ENCODE measurements at regions not wholly inside any gene's neighbourhood (a gene's known extent, or its start where the extent isn't known, plus 50 kb on each side); places are given as distances from the start of the nearest gene placed in this dataset.

DNA sequence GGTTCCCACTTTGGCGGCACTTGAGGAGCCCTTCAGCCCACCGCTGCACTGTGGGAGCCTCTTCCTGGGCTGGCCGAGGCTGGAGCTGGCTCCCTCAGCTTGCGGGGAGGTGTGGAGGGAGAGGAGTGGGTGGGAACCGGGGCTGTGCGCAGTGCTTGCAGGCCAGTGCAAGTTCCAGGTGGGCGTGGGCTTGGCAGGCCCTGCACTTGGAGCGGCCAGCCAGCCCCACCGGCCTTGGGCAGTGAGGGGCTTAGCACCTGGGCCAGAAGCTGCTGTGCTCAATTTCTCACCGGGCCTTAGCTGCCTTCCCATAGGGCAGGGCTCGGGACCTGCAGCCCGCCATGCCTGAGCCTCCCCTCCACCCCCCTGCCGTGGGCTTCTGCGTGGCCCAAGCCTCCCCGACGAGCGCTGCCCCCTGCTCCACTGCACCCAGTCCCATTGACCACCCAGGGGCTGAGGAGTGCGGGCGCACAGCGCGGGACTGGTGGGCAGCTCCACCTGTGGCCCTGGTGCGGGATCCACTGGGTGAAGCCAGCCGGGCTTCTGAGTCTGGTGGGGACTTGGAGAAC, 474.3 kb downstream of the MID1IP1 start:
- TF ChIP-seq YBX1 (IDR thresholded peaks at IDR 0.05) (no peak), CXXC5 (CRISPR knock-in tag; IDR thresholded peaks at IDR 0.05) (no peak)
- TF ChIP-seq, protein P1, sequence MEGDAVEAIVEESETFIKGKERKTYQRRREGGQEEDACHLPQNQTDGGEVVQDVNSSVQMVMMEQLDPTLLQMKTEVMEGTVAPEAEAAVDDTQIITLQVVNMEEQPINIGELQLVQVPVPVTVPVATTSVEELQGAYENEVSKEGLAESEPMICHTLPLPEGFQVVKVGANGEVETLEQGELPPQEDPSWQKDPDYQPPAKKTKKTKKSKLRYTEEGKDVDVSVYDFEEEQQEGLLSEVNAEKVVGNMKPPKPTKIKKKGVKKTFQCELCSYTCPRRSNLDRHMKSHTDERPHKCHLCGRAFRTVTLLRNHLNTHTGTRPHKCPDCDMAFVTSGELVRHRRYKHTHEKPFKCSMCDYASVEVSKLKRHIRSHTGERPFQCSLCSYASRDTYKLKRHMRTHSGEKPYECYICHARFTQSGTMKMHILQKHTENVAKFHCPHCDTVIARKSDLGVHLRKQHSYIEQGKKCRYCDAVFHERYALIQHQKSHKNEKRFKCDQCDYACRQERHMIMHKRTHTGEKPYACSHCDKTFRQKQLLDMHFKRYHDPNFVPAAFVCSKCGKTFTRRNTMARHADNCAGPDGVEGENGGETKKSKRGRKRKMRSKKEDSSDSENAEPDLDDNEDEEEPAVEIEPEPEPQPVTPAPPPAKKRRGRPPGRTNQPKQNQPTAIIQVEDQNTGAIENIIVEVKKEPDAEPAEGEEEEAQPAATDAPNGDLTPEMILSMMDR (IDR thresholded peaks at IDR 0.05 in 2 of 3, conservative IDR thresholded peaks at IDR 0.05 in 1 of 3; ENCODE audit: insufficient read depth in 2 of 3, low read depth in 1 of 3, low read length in 3 of 3), result no peak
- TF ChIP-seq, protein P2, sequence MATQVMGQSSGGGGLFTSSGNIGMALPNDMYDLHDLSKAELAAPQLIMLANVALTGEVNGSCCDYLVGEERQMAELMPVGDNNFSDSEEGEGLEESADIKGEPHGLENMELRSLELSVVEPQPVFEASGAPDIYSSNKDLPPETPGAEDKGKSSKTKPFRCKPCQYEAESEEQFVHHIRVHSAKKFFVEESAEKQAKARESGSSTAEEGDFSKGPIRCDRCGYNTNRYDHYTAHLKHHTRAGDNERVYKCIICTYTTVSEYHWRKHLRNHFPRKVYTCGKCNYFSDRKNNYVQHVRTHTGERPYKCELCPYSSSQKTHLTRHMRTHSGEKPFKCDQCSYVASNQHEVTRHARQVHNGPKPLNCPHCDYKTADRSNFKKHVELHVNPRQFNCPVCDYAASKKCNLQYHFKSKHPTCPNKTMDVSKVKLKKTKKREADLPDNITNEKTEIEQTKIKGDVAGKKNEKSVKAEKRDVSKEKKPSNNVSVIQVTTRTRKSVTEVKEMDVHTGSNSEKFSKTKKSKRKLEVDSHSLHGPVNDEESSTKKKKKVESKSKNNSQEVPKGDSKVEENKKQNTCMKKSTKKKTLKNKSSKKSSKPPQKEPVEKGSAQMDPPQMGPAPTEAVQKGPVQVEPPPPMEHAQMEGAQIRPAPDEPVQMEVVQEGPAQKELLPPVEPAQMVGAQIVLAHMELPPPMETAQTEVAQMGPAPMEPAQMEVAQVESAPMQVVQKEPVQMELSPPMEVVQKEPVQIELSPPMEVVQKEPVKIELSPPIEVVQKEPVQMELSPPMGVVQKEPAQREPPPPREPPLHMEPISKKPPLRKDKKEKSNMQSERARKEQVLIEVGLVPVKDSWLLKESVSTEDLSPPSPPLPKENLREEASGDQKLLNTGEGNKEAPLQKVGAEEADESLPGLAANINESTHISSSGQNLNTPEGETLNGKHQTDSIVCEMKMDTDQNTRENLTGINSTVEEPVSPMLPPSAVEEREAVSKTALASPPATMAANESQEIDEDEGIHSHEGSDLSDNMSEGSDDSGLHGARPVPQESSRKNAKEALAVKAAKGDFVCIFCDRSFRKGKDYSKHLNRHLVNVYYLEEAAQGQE (IDR thresholded peaks at IDR 0.05; ENCODE audit: borderline replicate concordance), result no peak
- TF ChIP-seq, protein P2 (CRISPR knock-in tag; IDR thresholded peaks at IDR 0.05; ENCODE audit: low read depth), result no peak
